Left colon (tissue), 2 donors: ENCODE measurements at regions not wholly inside any gene's neighbourhood (a gene's known extent, or its start where the extent isn't known, plus 50 kb on each side); places are given as distances from the start of the nearest gene placed in this dataset.
A peak's percentile ranks its signal among the peaks of the same experiment; 100 is the strongest.

Source experiments
- ATAC-seq: fragments of 200-7000 bp; cut with Tn5 transposase; one replicate; pipeline ENCODE4 v1.9.1; 2020; ENCODE audit warnings: mild to moderate bottlenecking, moderate library complexity
- DNase-seq, 2 donors: peaks; one replicate each; pipeline ENCODE4 v3.0.0-alpha.2; 2020
- intact Hi-C, 2 donors: fragments of 100-400 bp; cut with DNase I in 1 of 2; cut with micrococcal nuclease in 1 of 2; formaldehyde crosslinking; loops; one replicate each; pipeline versions ENCODE4 v1.11.2 to v1.14.0; 2022; cut with DNase I, micrococcal nuclease
- donor health status: DM: no; HTN: no; CAD: no.
- donor health status: DM: yes; HTN: yes; CAD: no.

GRCh38 chr3:124584552-124585391 is 145.5 kb upstream of the UMPS start:
- DNase-seq (peak; percentile 84 to 85), ATAC-seq (peak; percentile 98)
- intact Hi-C loops, result no loop called here

GRCh38 chr3:124586126-124587052 is 143.9 kb upstream of the UMPS start:
- intact Hi-C loops, result no loop called here
- DNase-seq, result no peak
- ATAC-seq, result no peak

- DNase-seq (no peak), ATAC-seq (no peak)
- intact Hi-C loops, result no loop called here
Measured at GRCh38 chr3:124587053-124587408, 143.2 kb upstream of the UMPS start.

- DNase-seq, result no peak
- intact Hi-C loops, result no loop called here
- no peak for ATAC-seq
Measured at GRCh38 chr3:124588036-124588435, 142.2 kb upstream of the UMPS start.

GRCh38 chr3:124588794-124589193 is 141.5 kb upstream of the UMPS start:
- ATAC-seq (no peak), DNase-seq (no peak)
- intact Hi-C loops, result no loop called here

GRCh38 chr3:124591699-124592098 is 138.6 kb upstream of the UMPS start:
- intact Hi-C loops, result no loop called here
- ATAC-seq, result peak; percentile 15
- DNase-seq, result no peak

GRCh38 chr3:124592658-124593441 is 137.4 kb upstream of the UMPS start:
- DNase-seq, result peak; percentile 22 to 65
- intact Hi-C loops, result no loop called here

GRCh38 chr3:124593442-124593829 is 136.8 kb upstream of the UMPS start:
- no peak for ATAC-seq
- intact Hi-C loops, result no loop called here
- DNase-seq, result no peak

More at GRCh38 chr3:124592658-124593441, 137.4 kb upstream of the UMPS start:
- peak; percentile 94 for ATAC-seq

GRCh38 chr3:124594581-124594980 is 135.7 kb upstream of the UMPS start:
- ATAC-seq, result no peak
- intact Hi-C loops, result no loop called here
- DNase-seq, result no peak

GRCh38 chr3:124597273-124597672 is 133.0 kb upstream of the UMPS start:
- intact Hi-C loops, result no loop called here
- ATAC-seq, result no peak
- no peak for DNase-seq

GRCh38 chr3:124597979-124598378 is 132.3 kb upstream of the UMPS start:
- intact Hi-C loops, result no loop called here
- DNase-seq (no peak), ATAC-seq (no peak)

- intact Hi-C loops, result no loop called here
- no peak for ATAC-seq
- no peak for DNase-seq
Measured at GRCh38 chr3:124599147-124599765, 131.0 kb upstream of the UMPS start.

- intact Hi-C loops, result no loop called here
- ATAC-seq (peak; percentile 96), DNase-seq (peak in 1 of 2 donors; percentile 60)
Measured at GRCh38 chr3:124599779-124600693, 130.2 kb upstream of the UMPS start.

- ATAC-seq, result peak; percentile 43
- DNase-seq, result no peak
- intact Hi-C loops, result no loop called here
Measured at GRCh38 chr3:124600765-124601164, 129.5 kb upstream of the UMPS start.

- DNase-seq (no peak), ATAC-seq (no peak)
Measured at GRCh38 chr3:124601190-124601589, 129.1 kb upstream of the UMPS start.

GRCh38 chr3:124602980-124603627 is 127.1 kb upstream of the UMPS start:
- ATAC-seq (no peak), DNase-seq (no peak)
- intact Hi-C loops, result no loop called here

More at GRCh38 chr3:124601190-124601589, 129.1 kb upstream of the UMPS start:
- intact Hi-C loops, result no loop called here
